Parathyroid adenoma (tissue), 2 donors: ENCODE measurements at regions not wholly inside any gene's neighbourhood (a gene's known extent, or its start where the extent isn't known, plus 50 kb on each side); places are given as distances from the start of the nearest gene placed in this dataset.

Source experiments
- H2AFZ ChIP-seq: fragments of 300-600 bp; sonication (generic); one replicate; pipeline ENCODE4 v1.7.0; 2017; ENCODE audit warnings: antibody characterized with exemption, mild to moderate bottlenecking
- H3K27ac ChIP-seq: fragments of 300-600 bp; sonication (generic); one replicate; pipeline ENCODE4 v1.7.0; 2017
- H3K27me3 ChIP-seq: fragments of 300-600 bp; sonication (generic); one replicate; pipeline ENCODE4 v1.7.0; 2017; ENCODE audit warnings: low read length; ENCODE audit not compliant: control insufficient read depth, insufficient read depth
- H3K36me3 ChIP-seq: fragments of 300-600 bp; sonication (generic); one replicate; pipeline ENCODE4 v1.7.0; 2017; ENCODE audit warnings: low read length; ENCODE audit not compliant: control insufficient read depth, insufficient read depth
- H3K4me1 ChIP-seq: fragments of 300-600 bp; sonication (generic); one replicate; pipeline ENCODE4 v1.7.0; 2017; ENCODE audit warnings: control low read depth
- H3K4me2 ChIP-seq: fragments of 300-600 bp; sonication (generic); one replicate; pipeline ENCODE4 v1.7.0; 2017; ENCODE audit warnings: low read length
- H3K4me3 ChIP-seq: fragments of 300-600 bp; sonication (generic); one replicate; pipeline ENCODE4 v1.7.0; 2017; ENCODE audit warnings: low read depth, low read length
- H3K79me2 ChIP-seq: fragments of 300-600 bp; sonication (generic); one replicate; pipeline ENCODE4 v1.7.0; 2017; ENCODE audit warnings: control low read depth
- H3K9ac ChIP-seq: fragments of 300-600 bp; sonication (generic); one replicate; pipeline ENCODE4 v1.7.0; 2017; ENCODE audit warnings: mild to moderate bottlenecking
- H3K9me3 ChIP-seq: fragments of 300-600 bp; sonication (generic); one replicate; pipeline ENCODE4 v1.7.0; 2017; ENCODE audit warnings: low read length; ENCODE audit not compliant: control insufficient read depth
- TF ChIP-seq, protein P1 (sequence below): fragments of 300-600 bp; sonication (generic); IDR thresholded peaks from one replicate; pipeline ENCODE4 v1.7.0; 2017; ENCODE audit warnings: antibody characterized with exemption, mild to moderate bottlenecking
- donor health status: primary hyperparathyroidism.

GRCh38 chr9:86638109-86638508, 283.9 kb upstream of the TUT7 start:
- TF ChIP-seq, protein P1, sequence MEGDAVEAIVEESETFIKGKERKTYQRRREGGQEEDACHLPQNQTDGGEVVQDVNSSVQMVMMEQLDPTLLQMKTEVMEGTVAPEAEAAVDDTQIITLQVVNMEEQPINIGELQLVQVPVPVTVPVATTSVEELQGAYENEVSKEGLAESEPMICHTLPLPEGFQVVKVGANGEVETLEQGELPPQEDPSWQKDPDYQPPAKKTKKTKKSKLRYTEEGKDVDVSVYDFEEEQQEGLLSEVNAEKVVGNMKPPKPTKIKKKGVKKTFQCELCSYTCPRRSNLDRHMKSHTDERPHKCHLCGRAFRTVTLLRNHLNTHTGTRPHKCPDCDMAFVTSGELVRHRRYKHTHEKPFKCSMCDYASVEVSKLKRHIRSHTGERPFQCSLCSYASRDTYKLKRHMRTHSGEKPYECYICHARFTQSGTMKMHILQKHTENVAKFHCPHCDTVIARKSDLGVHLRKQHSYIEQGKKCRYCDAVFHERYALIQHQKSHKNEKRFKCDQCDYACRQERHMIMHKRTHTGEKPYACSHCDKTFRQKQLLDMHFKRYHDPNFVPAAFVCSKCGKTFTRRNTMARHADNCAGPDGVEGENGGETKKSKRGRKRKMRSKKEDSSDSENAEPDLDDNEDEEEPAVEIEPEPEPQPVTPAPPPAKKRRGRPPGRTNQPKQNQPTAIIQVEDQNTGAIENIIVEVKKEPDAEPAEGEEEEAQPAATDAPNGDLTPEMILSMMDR: no peak
- Histone ChIP-seq H3K9ac (no peak overlapping the region), H3K9me3 (no peaks in the 10 kb centered on the region), H3K4me2 (no peak overlapping the region), H3K36me3 (no peaks in the 10 kb centered on the region), H3K4me3 (no peak overlapping the region), H2AFZ (no peak overlapping the region), H3K27me3 (no peaks in the 10 kb centered on the region), H3K27ac (no peak overlapping the region), H3K79me2 (no peaks in the 10 kb centered on the region), H3K4me1 (no peaks in the 10 kb centered on the region)

DNA sequence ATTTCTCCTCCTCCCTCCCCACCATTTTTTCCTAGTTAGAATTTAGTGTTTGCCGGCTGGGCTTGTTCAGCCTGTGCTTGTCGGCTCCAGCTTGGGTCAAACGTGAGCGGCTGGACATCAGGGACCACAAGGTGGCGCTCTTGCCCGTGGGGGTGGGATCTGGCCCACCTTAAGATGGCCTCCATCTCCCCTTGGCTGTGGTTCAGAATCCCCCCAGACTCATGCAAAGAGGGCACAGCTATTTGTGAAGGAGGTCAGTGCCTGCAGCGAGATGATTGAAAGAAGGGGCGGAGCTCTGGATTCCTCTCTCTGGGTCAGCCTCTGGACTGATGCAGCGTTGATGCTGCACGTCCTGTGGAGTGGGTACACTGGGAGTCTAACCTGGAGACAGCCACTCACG, 283.3 kb upstream of the TUT7 start:
- no peak overlapping the region for H3K4me2 ChIP-seq
- H3K36me3 ChIP-seq: no peaks in the 10 kb centered on the region
- TF ChIP-seq, protein P1: no peak
- no peak overlapping the region for H2AFZ ChIP-seq
- no peaks in the 10 kb centered on the region for H3K9me3 ChIP-seq
- no peak overlapping the region for H3K27ac ChIP-seq
- H3K4me1 ChIP-seq: no peaks in the 10 kb centered on the region
- H3K4me3 ChIP-seq: no peak overlapping the region
- H3K27me3 ChIP-seq: no peaks in the 10 kb centered on the region
- H3K9ac ChIP-seq: no peak overlapping the region
- no peaks in the 10 kb centered on the region for H3K79me2 ChIP-seq

DNA sequence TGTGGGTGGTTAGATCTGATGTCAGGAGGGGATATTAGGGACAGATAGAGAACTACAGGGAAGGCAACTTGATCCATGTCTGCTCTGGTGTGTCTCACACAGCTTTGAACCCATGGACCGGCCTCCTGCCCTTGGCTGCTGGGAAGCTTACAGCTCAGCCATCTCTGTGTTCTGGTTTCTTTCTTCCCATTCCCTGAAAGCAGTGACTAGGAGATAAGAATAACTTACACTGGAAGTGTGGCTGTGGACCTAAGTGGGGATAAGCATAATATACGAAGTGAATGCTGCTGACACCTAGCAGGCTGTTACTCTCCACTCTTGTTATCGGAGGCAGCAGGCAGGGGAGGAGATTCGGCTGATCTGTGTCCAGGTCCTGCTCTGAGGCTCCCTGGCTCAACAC, 282.3 kb upstream of the TUT7 start:
- TF ChIP-seq, protein P1: no peak
- no peaks in the 10 kb centered on the region for H3K27me3 ChIP-seq

GRCh38 chr9:86636038-86636437, 281.8 kb upstream of the TUT7 start:
- H3K4me2 ChIP-seq: no peak overlapping the region
- no peaks in the 10 kb centered on the region for H3K79me2 ChIP-seq
- no peaks in the 10 kb centered on the region for H3K36me3 ChIP-seq
- no peak overlapping the region for H2AFZ ChIP-seq
- H3K9me3 ChIP-seq: no peaks in the 10 kb centered on the region
- TF ChIP-seq, protein P1: no peak
- H3K4me1 ChIP-seq: no peaks in the 10 kb centered on the region
- no peak overlapping the region for H3K4me3 ChIP-seq
- H3K9ac ChIP-seq: no peak overlapping the region
- H3K27ac ChIP-seq: no peak overlapping the region
- H3K27me3 ChIP-seq: no peaks in the 10 kb centered on the region

More for the DNA sequence above, 282.3 kb upstream of the TUT7 start:
- Histone ChIP-seq H3K4me3 (no peak overlapping the region), H3K79me2 (no peaks in the 10 kb centered on the region), H3K27ac (no peak overlapping the region), H2AFZ (no peak overlapping the region), H3K36me3 (no peaks in the 10 kb centered on the region), H3K4me1 (no peaks in the 10 kb centered on the region), H3K9ac (no peak overlapping the region), H3K4me2 (no peak overlapping the region), H3K9me3 (no peaks in the 10 kb centered on the region)

DNA sequence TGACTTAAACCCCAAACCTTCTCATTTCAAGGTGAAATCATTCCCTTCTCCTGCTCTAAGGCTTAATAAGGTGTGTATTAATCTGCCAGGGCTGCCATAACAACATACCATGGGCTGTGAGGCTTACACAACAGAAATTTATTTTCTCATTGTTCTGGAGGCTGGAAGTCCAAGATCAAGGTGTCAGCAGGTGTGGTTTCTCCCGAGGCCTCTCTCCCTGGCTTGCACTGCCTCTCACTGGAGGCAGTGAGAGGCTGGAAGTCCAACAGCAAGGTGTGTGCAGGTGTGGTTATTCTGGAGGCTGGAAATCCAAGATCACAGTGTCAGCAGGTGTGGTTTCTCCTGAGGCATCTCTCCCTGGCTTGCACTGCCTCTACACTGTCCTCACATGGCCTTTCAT, 280.3 kb upstream of the TUT7 start:
- H3K4me3 ChIP-seq: no peak overlapping the region
- no peak overlapping the region for H3K4me2 ChIP-seq
- H3K79me2 ChIP-seq: no peaks in the 10 kb centered on the region
- no peak overlapping the region for H3K9ac ChIP-seq
- TF ChIP-seq, protein P1: no peak
- H3K27ac ChIP-seq: no peak overlapping the region
- H3K9me3 ChIP-seq: no peaks in the 10 kb centered on the region
- no peak overlapping the region for H2AFZ ChIP-seq
- no peaks in the 10 kb centered on the region for H3K36me3 ChIP-seq
- H3K27me3 ChIP-seq: no peaks in the 10 kb centered on the region
- no peaks in the 10 kb centered on the region for H3K4me1 ChIP-seq
